Ovary (tissue), 3 donors: ENCODE measurements at regions not wholly inside any gene's neighbourhood (a gene's known extent, or its start where the extent isn't known, plus 50 kb on each side); places are given as distances from the start of the nearest gene placed in this dataset.

Experiments
- EP300 ChIP-seq: sonication (generic); formaldehyde crosslinking; IDR thresholded peaks from one replicate; pipeline ENCODE4 v1.6.1; 2017; ENCODE audit warnings: antibody characterized with exemption
- TF ChIP-seq, protein P1 (sequence below), 3 donors: fragments of 450-650 bp in 2 of 3; fragments of 200-600 bp in 1 of 3; IDR thresholded peaks; one replicate each; pipeline versions ENCODE4 v1.5.1 to v1.8.0; 2016 to 2022; ENCODE audit warnings: antibody characterized with exemption in 3 of 3, mild to moderate bottlenecking in 1 of 3
- donor health status: DM: no; HTN: no; CAD: no.

DNA sequence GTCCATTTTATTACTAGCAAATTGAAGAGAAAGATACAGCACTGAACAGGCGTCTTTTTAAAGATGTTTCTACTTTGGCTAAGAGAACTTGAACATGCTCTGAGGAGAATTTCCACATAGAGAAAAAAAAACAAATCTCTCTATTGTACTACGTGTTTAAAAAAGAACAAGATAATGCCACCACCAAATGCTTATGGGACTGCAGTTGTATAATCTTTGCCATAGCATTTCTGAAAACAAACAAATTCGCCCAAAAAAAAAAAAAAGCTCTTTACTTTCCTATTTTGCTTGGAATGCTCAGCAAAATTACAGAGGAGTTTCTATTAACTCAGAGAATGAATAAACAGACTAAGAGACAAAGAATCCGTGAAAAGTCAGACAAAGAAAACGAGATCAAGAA is 114.2 kb downstream of the CNTN3 start:
- TF ChIP-seq, protein P1, sequence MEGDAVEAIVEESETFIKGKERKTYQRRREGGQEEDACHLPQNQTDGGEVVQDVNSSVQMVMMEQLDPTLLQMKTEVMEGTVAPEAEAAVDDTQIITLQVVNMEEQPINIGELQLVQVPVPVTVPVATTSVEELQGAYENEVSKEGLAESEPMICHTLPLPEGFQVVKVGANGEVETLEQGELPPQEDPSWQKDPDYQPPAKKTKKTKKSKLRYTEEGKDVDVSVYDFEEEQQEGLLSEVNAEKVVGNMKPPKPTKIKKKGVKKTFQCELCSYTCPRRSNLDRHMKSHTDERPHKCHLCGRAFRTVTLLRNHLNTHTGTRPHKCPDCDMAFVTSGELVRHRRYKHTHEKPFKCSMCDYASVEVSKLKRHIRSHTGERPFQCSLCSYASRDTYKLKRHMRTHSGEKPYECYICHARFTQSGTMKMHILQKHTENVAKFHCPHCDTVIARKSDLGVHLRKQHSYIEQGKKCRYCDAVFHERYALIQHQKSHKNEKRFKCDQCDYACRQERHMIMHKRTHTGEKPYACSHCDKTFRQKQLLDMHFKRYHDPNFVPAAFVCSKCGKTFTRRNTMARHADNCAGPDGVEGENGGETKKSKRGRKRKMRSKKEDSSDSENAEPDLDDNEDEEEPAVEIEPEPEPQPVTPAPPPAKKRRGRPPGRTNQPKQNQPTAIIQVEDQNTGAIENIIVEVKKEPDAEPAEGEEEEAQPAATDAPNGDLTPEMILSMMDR (IDR thresholded peaks at IDR 0.05) = no peak
- TF ChIP-seq EP300 = no peak
